DND-41 (cell line): ENCODE measurements at regions not wholly inside any gene's neighbourhood (a gene's known extent, or its start where the extent isn't known, plus 50 kb on each side); places are given as distances from the start of the nearest gene placed in this dataset.

ENCODE experiments used
- EZH2 ChIP-seq: IDR thresholded peaks from 3 replicates; pipeline ENCODE4 v1.6.1; 2012; ENCODE audit warnings: borderline replicate concordance, low read depth, mild to moderate bottlenecking, moderate library complexity, low read length, inconsistent platforms; ENCODE audit not compliant: severe bottlenecking
- TF ChIP-seq, protein P1 (sequence below): IDR thresholded peaks from 2 replicates; pipeline ENCODE4 v1.5.1; 2012; ENCODE audit warnings: borderline replicate concordance, low read length, moderate library complexity, mild to moderate bottlenecking; ENCODE audit not compliant: poor library complexity, severe bottlenecking; ENCODE audit errors: extremely low read depth

DNA sequence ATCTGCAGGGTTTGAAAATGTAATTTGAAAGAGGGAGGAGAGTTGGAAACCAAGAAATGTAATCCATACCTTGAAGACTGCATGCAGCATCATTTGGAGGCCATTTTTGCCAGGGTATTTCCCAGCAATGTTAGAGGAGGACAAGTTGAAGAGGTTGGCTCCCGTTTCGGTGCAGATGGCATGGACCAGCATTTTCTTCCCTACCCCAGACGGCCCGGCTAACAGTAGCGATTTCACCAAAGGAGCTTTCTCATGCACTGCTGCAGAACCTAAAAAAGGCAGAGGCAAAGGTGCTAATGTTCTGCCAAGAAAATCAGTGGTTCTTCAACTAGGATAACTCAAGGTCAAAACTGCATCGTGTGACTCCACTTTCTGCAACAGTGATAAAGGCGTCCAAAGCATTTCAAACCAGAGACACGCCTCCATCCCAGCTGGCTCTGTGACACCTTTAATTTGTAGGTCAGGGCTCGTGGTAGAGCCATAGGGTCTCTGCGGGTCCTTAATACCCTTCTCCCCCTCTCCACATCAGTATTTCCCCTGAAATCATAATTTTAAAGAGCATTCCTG lies 99.6 kb upstream of the ASB18 start:
- TF ChIP-seq, protein P1, sequence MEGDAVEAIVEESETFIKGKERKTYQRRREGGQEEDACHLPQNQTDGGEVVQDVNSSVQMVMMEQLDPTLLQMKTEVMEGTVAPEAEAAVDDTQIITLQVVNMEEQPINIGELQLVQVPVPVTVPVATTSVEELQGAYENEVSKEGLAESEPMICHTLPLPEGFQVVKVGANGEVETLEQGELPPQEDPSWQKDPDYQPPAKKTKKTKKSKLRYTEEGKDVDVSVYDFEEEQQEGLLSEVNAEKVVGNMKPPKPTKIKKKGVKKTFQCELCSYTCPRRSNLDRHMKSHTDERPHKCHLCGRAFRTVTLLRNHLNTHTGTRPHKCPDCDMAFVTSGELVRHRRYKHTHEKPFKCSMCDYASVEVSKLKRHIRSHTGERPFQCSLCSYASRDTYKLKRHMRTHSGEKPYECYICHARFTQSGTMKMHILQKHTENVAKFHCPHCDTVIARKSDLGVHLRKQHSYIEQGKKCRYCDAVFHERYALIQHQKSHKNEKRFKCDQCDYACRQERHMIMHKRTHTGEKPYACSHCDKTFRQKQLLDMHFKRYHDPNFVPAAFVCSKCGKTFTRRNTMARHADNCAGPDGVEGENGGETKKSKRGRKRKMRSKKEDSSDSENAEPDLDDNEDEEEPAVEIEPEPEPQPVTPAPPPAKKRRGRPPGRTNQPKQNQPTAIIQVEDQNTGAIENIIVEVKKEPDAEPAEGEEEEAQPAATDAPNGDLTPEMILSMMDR, result no peak
- no peak for TF ChIP-seq EZH2
